KBM-7 (cell line): ENCODE measurements at regions not wholly inside any gene's neighbourhood (a gene's known extent, or its start where the extent isn't known, plus 50 kb on each side); places are given as distances from the start of the nearest gene placed in this dataset.

Source experiments
- DNase-seq: peaks from one replicate; pipeline ENCODE4 v3.0.0-alpha.2; 2015
- in situ Hi-C: fragments of 300-500 bp; cut with MboI; formaldehyde crosslinking; loops from 2 replicates; pipeline ENCODE4 v1.14.3; 2020; ENCODE audit warnings: low sequenced_read_pairs, low pct_unique_long_range_greater_than_20kb, mixed read lengths

- in situ Hi-C loops = no loop called here
- DNase-seq = no peak
Observed at GRCh38 chr11:104404231-104405175, 240.6 kb upstream of the PDGFD start.

DNA sequence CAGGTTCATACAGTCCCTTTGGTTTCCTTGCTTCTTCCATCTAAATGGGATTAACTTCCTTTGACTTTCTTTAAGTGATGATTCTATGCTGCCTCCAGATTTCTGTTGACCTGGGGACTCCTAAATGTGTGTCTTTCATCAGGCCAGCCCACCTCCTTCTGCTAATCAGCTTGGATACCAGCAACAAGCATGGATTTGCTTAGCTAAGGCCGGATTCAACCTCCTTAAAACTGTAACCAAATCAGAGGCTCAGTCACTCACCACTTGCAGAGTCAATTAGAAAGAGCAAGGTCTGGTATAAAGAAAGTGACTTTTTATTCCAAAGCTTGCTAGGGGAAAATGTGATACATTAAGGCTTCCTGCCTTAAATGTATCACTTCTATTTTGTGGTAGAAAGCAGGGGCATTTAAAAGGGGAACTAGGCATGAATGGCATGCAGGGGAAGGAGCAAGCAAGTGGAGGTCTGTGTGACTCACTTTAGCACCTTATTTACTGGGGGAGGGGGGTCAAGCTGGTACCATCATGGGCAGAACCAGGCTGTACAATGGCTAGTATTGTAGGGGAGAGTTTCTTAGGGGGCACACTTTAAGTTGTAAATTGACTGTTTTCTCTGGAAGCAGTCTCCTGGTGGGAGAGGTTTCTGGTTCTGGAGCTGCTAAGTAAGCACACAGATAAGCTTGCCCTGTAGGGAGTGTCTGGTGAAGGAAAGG is 239.0 kb upstream of the PDGFD start:
- in situ Hi-C loops = no loop called here
- peak; percentile 45 for DNase-seq

GRCh38 chr11:104394508-104394907 is 230.6 kb upstream of the PDGFD start:
- in situ Hi-C loops = no loop called here
- DNase-seq = no peak

DNA sequence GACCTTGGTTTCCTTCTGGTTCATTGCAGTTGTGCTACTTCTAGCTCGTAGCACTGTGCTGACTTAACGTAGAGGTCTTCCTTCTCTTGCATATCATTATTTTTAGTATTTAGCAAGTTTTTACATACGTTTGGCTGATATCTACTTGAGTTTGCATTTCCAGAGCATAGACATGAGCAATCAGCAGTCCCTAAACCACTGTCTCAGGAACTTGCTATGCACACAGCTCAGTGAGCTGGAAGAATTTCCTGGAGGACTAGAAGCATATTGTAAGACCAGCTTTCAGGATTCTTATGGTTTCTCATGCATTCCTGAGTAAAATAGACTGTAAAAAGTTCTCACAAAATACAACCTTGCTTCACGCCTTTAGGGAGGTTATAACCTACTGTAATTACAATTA is 226.7 kb upstream of the PDGFD start:
- in situ Hi-C loops = no loop called here
- no peak for DNase-seq

DNA sequence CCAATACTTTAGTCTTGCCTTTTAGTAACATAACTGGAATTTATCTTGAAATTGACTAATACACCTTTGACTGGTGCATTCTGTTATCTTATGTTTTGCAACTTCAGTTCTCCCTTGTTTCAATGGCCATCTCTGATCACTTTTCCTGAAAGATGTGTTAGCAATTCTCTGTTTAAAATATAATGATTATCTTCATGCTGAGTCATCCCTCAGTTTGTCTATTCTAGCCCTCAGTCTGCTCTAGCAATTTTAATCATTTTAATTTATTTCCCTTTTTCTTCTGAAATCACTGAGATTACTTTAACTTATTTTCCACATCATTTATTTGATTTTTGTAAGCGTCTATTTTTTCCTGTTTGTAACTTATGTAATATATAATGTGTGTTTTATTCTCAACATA is 221.9 kb upstream of the PDGFD start:
- DNase-seq = no peak
- in situ Hi-C loops = no loop called here

- DNase-seq = no peak
Observed at GRCh38 chr11:104380358-104380757, 216.4 kb upstream of the PDGFD start.

GRCh38 chr11:104372111-104372510 is 208.2 kb upstream of the PDGFD start:
- no peak for DNase-seq
- in situ Hi-C loops = no loop called here

More at GRCh38 chr11:104380358-104380757, 216.4 kb upstream of the PDGFD start:
- in situ Hi-C loops = no loop called here

DNA sequence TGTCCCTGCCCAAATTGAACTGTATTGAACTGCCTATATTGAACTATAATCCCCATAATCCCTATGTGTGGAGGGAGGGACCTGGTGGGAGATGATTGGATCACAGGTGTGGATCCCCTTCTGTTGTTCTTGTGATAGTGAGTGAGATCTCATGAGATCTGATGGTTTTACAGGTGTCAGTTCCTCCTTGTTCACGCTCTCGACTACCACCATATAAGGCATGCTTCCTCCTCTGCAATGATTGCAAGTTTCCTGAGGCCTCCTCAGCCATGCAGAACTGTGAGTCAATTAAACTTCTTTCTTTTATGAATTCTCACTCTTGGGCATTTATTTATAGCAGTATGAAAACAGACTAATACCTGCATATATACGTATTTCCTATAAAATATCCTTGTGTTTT is 206.5 kb upstream of the PDGFD start:
- in situ Hi-C loops = no loop called here
- no peak for DNase-seq

DNA sequence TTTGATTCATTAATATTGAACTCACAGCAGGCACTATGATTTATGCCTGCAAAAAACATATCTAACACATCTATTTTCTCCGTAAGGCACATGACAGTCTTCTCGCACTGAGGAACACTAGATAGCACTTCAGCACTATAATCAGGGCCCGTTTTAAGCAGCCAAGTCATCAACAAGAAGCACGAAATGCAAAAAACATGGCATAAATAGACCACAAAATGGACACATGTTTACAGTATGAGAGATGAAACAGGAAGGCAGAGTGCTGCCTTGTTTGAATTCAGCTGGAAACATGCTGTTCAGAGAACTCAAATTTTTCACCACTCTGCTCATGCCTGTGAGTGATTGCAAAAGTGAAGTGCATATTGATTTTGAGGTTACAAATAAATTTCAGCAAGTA is 205.8 kb upstream of the PDGFD start:
- no peak for DNase-seq
- in situ Hi-C loops = no loop called here

GRCh38 chr11:104366321-104366734 is 202.4 kb upstream of the PDGFD start:
- in situ Hi-C loops = no loop called here
- DNase-seq = no peak

GRCh38 chr11:104365676-104366075 is 201.7 kb upstream of the PDGFD start:
- no peak for DNase-seq
- in situ Hi-C loops = no loop called here

GRCh38 chr11:104361975-104362374 is 198.0 kb upstream of the PDGFD start:
- no peak for DNase-seq
- in situ Hi-C loops = no loop called here

GRCh38 chr11:104352036-104352435 is 188.1 kb upstream of the PDGFD start:
- no peak for DNase-seq
- in situ Hi-C loops = no loop called here

DNA sequence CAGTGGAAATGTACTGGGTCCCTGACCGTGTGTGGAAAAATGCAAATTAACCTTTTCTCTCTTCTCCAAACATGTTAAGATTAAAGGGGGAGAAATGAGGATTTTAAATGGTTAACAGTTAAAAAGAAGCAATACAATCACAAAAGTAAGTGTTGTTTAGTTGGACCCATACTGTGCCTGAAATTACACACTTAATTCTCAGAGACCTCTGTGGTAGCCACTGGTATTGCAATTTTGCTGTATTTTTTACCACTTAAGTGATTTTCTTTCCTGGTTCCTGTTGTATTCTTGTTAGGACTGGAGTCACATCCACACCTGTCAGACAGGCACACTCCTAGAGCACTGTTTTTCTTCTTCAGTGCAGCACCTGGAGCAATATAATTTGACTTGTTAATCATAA is 179.6 kb upstream of the PDGFD start:
- in situ Hi-C loops = no loop called here
- DNase-seq = peak; percentile 16

DNA sequence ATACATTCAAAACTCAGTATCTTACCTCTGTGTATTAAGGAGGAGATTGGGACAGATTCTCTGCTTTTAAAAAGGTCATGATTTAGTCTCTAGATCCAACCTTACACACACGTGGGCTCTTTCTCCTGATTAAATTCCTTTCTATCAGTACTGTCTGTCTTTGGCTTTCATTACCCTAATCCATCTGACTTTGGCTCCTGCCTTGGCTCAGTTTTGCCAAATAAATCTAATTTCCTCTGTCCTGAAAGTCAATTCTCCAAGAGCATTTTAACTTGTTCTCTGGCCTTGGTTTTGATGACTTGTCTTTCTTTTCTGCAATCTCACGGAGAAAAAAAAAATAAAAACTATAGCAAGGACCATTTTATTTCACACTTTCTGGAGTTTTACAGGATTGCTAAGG is 176.6 kb upstream of the PDGFD start:
- DNase-seq = no peak
- in situ Hi-C loops = no loop called here

- in situ Hi-C loops = no loop called here
- peak; percentile 87 for DNase-seq
Observed at GRCh38 chr11:104339380-104339831, 175.5 kb upstream of the PDGFD start.

GRCh38 chr11:104338186-104338585 is 174.2 kb upstream of the PDGFD start:
- in situ Hi-C loops = no loop called here
- DNase-seq = peak; percentile 5

GRCh38 chr11:104337273-104337672 is 173.3 kb upstream of the PDGFD start:
- no peak for DNase-seq

DNA sequence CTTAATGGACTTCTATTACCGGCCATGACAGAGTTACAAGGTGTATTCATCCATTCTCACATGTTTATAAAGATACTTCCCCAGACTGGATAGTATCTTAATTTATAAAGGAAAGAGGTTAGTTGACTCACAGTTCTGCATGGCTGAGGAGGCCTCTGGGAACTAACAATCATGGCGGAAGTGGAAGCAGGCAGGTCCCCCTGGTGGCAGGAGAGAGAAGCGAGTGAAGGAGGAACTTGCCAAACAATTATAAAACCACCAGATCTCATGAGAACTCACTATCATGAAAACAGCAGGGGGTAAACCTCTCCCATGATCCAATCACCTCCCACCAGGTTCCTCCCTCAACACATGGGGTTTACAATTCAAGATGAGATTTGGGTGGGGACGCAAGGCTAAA is 170.0 kb upstream of the PDGFD start:
- in situ Hi-C loops = no loop called here
- DNase-seq = peak; percentile 69

More at GRCh38 chr11:104337273-104337672, 173.3 kb upstream of the PDGFD start:
- in situ Hi-C loops = no loop called here

DNA sequence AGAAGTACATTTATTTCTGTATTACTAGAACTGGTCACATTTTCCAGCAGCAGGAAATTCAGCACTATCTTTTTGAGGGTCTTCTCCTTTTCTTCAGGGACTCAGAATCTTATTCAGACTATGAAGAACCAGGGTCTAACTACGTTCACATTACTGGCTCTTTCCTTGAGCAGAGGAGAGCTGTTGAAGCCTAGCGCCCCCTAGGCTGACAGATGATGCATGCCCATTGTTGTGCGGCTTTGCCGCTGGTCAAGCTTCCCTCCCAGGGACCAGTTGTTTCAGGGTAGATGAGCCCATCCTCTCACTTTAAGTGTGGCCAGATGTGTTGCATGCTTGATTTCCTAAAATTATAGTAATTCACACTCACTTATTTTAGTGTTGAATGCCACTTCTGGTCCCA is 168.2 kb upstream of the PDGFD start:
- in situ Hi-C loops = no loop called here
- no peak for DNase-seq
